Right atrium auricular region (tissue), 2 donors: ENCODE measurements at regions not wholly inside any gene's neighbourhood (a gene's known extent, or its start where the extent isn't known, plus 50 kb on each side); places are given as distances from the start of the nearest gene placed in this dataset.

Experiments
- DNase-seq: peaks from one replicate; pipeline ENCODE4 v3.0.0-alpha.2; 2019; ENCODE audit warnings: low spot score
- H3K27ac ChIP-seq, 2 donors: fragments of 200-600 bp; sonication (generic); 1 replicate in 1 of 2; 2 replicates in 1 of 2; pipeline ENCODE4 v1.5.1; 2016 to 2019
- H3K27me3 ChIP-seq, 2 donors: fragments of 200-600 bp; sonication (generic); one replicate each; pipeline versions ENCODE4 v1.5.1 to v1.6.0; 2017 to 2019
- H3K36me3 ChIP-seq: fragments of 200-600 bp; sonication (generic); one replicate; pipeline ENCODE4 v1.5.1; 2016
- H3K4me1 ChIP-seq, 2 donors: fragments of 200-600 bp; sonication (generic); one replicate each; pipeline versions ENCODE4 v1.5.1 to v1.6.0; 2017 to 2019
- H3K4me3 ChIP-seq, 2 donors: fragments of 200-600 bp; sonication (generic); 1 replicate in 1 of 2; 2 replicates in 1 of 2; pipeline ENCODE4 v1.5.1; 2017 to 2019; ENCODE audit warnings: mild to moderate bottlenecking in 1 of 2, moderate library complexity in 1 of 2
- H3K9me3 ChIP-seq, 2 donors: fragments of 200-600 bp; sonication (generic); one replicate each; pipeline ENCODE4 v1.5.1; 2019
- CTCF ChIP-seq, 2 donors: fragments of 200-600 bp; sonication (generic); IDR thresholded peaks; one replicate each; pipeline ENCODE4 v1.5.1; 2019; ENCODE audit warnings: antibody characterized with exemption in 2 of 2

DNA sequence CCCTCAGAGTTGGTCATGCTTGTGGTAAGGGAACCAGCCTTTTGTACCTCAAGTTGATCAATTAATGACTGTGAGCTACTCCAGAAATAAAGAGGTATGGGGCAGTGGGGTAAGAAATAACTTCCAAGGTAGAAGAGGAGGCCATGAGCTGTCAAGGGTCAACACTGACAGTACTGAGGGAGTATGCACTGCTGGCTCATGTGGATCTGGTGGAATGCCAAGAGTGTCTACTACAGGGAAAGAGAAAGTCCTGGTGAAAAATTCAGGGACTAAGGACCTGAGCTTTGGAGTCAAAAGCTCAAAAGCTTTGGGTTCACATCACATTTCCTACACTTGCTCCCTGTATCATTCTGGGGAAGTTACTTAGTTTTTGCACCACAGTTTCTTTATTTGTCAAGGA, 154.9 kb downstream of the SEMA6D start:
- TF ChIP-seq CTCF (IDR thresholded peaks at IDR 0.05), result no peak
- H3K4me1 ChIP-seq, result peaks cover 0 to 21% of the 10 kb centered on the region in 2 donors
- H3K36me3 ChIP-seq, result no peaks in the 10 kb centered on the region
- no peak overlapping the region for H3K4me3 ChIP-seq
- H3K27ac ChIP-seq, result no peak overlapping the region
- DNase-seq, result no peak
- H3K27me3 ChIP-seq, result no peaks in the 10 kb centered on the region
- no peaks in the 10 kb centered on the region for H3K9me3 ChIP-seq

DNA sequence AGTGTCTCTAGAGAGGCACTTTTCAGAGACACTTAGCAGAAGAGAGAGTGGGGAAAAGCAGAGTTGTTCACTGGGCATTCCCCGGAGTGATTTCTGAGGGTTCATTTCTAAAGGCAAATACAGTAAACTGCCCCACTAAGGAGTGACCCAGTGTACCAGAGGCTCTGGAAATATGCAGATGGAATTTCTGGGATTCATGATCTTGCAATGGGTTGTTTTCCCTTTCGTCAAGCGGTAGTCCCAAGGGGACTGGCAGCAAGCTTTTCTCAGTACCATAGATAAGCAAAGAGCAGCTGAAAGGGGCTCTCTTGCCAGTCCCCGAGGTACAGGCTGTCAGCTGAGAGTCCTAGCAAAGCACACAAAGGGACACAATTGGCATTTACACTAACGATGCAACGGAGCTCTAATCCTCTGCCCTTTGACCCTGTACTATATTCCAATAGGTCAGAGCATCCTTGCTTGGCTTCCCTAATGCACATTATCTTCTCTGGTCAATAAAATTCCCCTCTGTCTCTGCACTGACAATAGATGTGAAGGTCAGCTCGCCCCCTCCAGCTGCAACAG, 155.6 kb downstream of the SEMA6D start:
- H3K27ac ChIP-seq, result peak overlapping the region; percentile 15 to 32
- TF ChIP-seq CTCF (IDR thresholded peaks at IDR 0.05), result no peak
- H3K27me3 ChIP-seq, result no peaks in the 10 kb centered on the region
- peaks cover 0 to 21% of the 10 kb centered on the region in 2 donors for H3K4me1 ChIP-seq
- no peak overlapping the region for H3K4me3 ChIP-seq
- no peaks in the 10 kb centered on the region for H3K36me3 ChIP-seq
- no peak for DNase-seq
- H3K9me3 ChIP-seq, result no peaks in the 10 kb centered on the region

- Histone ChIP-seq H3K27ac (no peak overlapping the region), H3K36me3 (no peaks in the 10 kb centered on the region), H3K9me3 (no peaks in the 10 kb centered on the region), H3K27me3 (no peaks in the 10 kb centered on the region), H3K4me3 (no peak overlapping the region), H3K4me1 (peaks cover 0 to 7% of the 10 kb centered on the region in 2 donors)
- no peak for TF ChIP-seq CTCF (IDR thresholded peaks at IDR 0.05)
- DNase-seq, result no peak
Measured at GRCh38 chr15:47876986-47877385, 159.7 kb downstream of the SEMA6D start.

DNA sequence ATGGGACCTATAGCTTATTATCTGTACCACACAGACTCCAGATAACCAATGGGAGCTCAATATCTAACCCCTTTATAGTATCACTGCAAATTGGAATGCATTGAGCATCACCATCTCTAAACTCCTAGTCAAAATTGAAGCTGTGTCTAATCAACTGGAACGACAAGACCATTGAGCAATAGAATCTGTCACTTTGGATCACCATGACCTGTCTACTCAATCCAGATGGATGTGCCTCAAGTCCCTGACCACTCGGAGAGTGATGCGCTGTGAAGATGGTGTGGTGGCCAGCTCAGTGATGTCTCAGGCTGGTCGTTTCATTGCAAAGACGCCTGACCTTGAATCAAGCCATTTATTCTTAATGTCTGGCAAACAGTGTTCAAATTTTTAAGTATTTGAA, 160.5 kb downstream of the SEMA6D start:
- Histone ChIP-seq H3K27me3 (no peaks in the 10 kb centered on the region), H3K4me1 (no peaks in the 10 kb centered on the region), H3K36me3 (no peaks in the 10 kb centered on the region), H3K4me3 (no peak overlapping the region), H3K9me3 (no peaks in the 10 kb centered on the region), H3K27ac (no peak overlapping the region)
- DNase-seq, result no peak
- TF ChIP-seq CTCF (IDR thresholded peaks at IDR 0.05), result no peak

- no peaks in the 10 kb centered on the region for H3K36me3 ChIP-seq
- no peak overlapping the region for H3K27ac ChIP-seq
- H3K4me3 ChIP-seq, result no peak overlapping the region
- no peaks in the 10 kb centered on the region for H3K27me3 ChIP-seq
- H3K9me3 ChIP-seq, result no peaks in the 10 kb centered on the region
- no peaks in the 10 kb centered on the region for H3K4me1 ChIP-seq
- no peak for DNase-seq
- no peak for TF ChIP-seq CTCF (IDR thresholded peaks at IDR 0.05)
Measured at GRCh38 chr15:47885920-47886319, 168.6 kb downstream of the SEMA6D start.

DNA sequence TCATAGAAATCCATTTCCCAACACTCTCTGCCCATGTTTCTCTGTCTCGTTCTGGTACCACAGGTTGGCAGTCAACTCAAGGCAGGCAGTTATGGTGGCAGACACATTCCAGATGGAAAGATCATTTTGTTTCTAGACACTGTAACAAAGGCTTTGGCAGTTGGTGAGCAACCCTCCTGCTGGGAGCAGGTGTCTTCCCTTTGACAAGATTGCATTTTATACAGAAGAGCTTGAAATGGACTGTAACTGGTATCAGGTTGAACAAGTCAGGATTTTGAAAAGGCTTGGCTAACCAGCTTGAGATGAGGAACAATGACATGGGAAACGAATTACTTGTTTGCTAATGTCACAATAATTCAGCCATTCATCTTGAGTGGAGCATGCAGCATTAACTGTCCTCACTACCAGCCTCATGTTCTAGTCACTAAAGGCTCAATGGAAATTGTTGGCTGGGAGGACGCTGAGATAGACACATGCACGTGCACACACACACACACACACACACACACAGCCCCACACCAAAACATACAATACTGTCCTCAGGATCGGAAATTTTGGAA, 170.0 kb downstream of the SEMA6D start:
- no peak overlapping the region for H3K27ac ChIP-seq

More for the DNA sequence above, 170.0 kb downstream of the SEMA6D start:
- Histone ChIP-seq H3K9me3 (no peaks in the 10 kb centered on the region), H3K4me3 (no peak overlapping the region), H3K4me1 (no peaks in the 10 kb centered on the region), H3K36me3 (no peaks in the 10 kb centered on the region), H3K27me3 (no peaks in the 10 kb centered on the region)
- no peak for DNase-seq
- no peak for TF ChIP-seq CTCF (IDR thresholded peaks at IDR 0.05)
